ENCODE measurements at regions not wholly inside any gene's neighbourhood (a gene's known extent, or its start where the extent isn't known, plus 50 kb on each side); places are given as distances from the start of the nearest gene placed in this dataset.

GRCh38 chr1:82733645-82734044 is 932.9 kb downstream of the ADGRL2 start:
- Histone ChIP-seq H3K27ac (ENCODE audit: low read depth in 1 of 2, low read length in 2 of 2) (no peak overlapping the region), H3K9me3 (ENCODE audit: control insufficient read depth in 1 of 2, insufficient read depth in 1 of 2, low read length in 2 of 2) (peaks cover 3 to 5% of the 10 kb centered on the region in 2 experiments), H3K4me3 (ENCODE audit: low read length) (no peak overlapping the region), H3K4me1 (ENCODE audit: insufficient read depth, low read length) (no peaks in the 10 kb centered on the region), H3K27me3 (ENCODE audit: control insufficient read depth in 1 of 2, insufficient read depth in 2 of 2, low read length in 2 of 2) (no peaks in the 10 kb centered on the region), H3K36me3 (ENCODE audit: insufficient read depth, low read length) (no peaks in the 10 kb centered on the region)
- ATAC-seq (ENCODE audit: poor library complexity) (no peak), DNase-seq (no peak)
- ChIA-PET CTCF (no interaction called here), POLR2A (no interaction called here)
- TF ChIP-seq CTCF (IDR thresholded peaks at IDR 0.05): no peak
- Mint-ChIP-seq H3K27ac (no peak overlapping the region), H3K27me3 (no peaks in the 10 kb centered on the region), H3K36me3 (ENCODE audit: low read depth) (no peaks in the 10 kb centered on the region), H3K4me1 (ENCODE audit: low read depth) (no peaks in the 10 kb centered on the region), H3K4me3 (no peak overlapping the region), H3K9me3 (peaks cover 12% of the 10 kb centered on the region)
- intact Hi-C loops (cut with DNase I, micrococcal nuclease): no loop called here

GRCh38 chr1:82731216-82731615 is 930.5 kb downstream of the ADGRL2 start:
- peaks cover 3 to 5% of the 10 kb centered on the region in 2 experiments for H3K9me3 ChIP-seq (ENCODE audit: control insufficient read depth in 1 of 2, insufficient read depth in 1 of 2, low read length in 2 of 2)
- POLR2A ChIA-PET: no interaction called here
- no peak overlapping the region for H3K4me3 ChIP-seq (ENCODE audit: low read length)
- no peaks in the 10 kb centered on the region for H3K36me3 ChIP-seq (ENCODE audit: insufficient read depth, low read length)
- Mint-ChIP-seq H3K4me3 (no peak overlapping the region), H3K27ac (no peak overlapping the region), H3K36me3 (ENCODE audit: low read depth) (no peaks in the 10 kb centered on the region), H3K4me1 (ENCODE audit: low read depth) (no peaks in the 10 kb centered on the region), H3K27me3 (no peaks in the 10 kb centered on the region), H3K9me3 (peaks cover 10% of the 10 kb centered on the region)
- no peak for TF ChIP-seq CTCF (IDR thresholded peaks at IDR 0.05)
- ATAC-seq (ENCODE audit: poor library complexity): no peak
- no peak for DNase-seq
- no peaks in the 10 kb centered on the region for H3K4me1 ChIP-seq (ENCODE audit: insufficient read depth, low read length)
- H3K27me3 ChIP-seq (ENCODE audit: control insufficient read depth in 1 of 2, insufficient read depth in 2 of 2, low read length in 2 of 2): no peaks in the 10 kb centered on the region
- intact Hi-C loops (cut with DNase I, micrococcal nuclease): no loop called here
- CTCF ChIA-PET: no interaction called here
- H3K27ac ChIP-seq (ENCODE audit: low read depth in 1 of 2, low read length in 2 of 2): no peak overlapping the region

- H3K27me3 ChIP-seq (ENCODE audit: control insufficient read depth in 1 of 2, insufficient read depth in 2 of 2, low read length in 2 of 2): no peaks in the 10 kb centered on the region
- Mint-ChIP-seq H3K4me1 (ENCODE audit: low read depth) (no peaks in the 10 kb centered on the region), H3K9me3 (peaks cover 10% of the 10 kb centered on the region), H3K4me3 (no peak overlapping the region), H3K27me3 (no peaks in the 10 kb centered on the region), H3K27ac (no peak overlapping the region), H3K36me3 (ENCODE audit: low read depth) (no peaks in the 10 kb centered on the region)
- no peak overlapping the region for H3K4me3 ChIP-seq (ENCODE audit: low read length)
- no peak for TF ChIP-seq CTCF (IDR thresholded peaks at IDR 0.05)
- H3K36me3 ChIP-seq (ENCODE audit: insufficient read depth, low read length): no peaks in the 10 kb centered on the region
- DNase-seq (no peak), ATAC-seq (ENCODE audit: poor library complexity) (no peak)
- H3K4me1 ChIP-seq (ENCODE audit: insufficient read depth, low read length): no peaks in the 10 kb centered on the region
- H3K27ac ChIP-seq (ENCODE audit: low read depth in 1 of 2, low read length in 2 of 2): no peak overlapping the region
- peaks cover 0 to 5% of the 10 kb centered on the region in 2 experiments for H3K9me3 ChIP-seq (ENCODE audit: control insufficient read depth in 1 of 2, insufficient read depth in 1 of 2, low read length in 2 of 2)
- ChIA-PET POLR2A (no interaction called here), CTCF (no interaction called here)
- intact Hi-C loops (cut with DNase I, micrococcal nuclease): no loop called here
Observed at GRCh38 chr1:82728206-82728605, 927.5 kb downstream of the ADGRL2 start.
